Smooth muscle cell (in vitro differentiated cells): ENCODE measurements at regions not wholly inside any gene's neighbourhood (a gene's known extent, or its start where the extent isn't known, plus 50 kb on each side); places are given as distances from the start of the nearest gene placed in this dataset.
"Not testable (repeated sequence)": the region's sequence is repeated elsewhere in the genome, so short reads cannot be mapped to it uniquely, and the experiment has no call there.

Experiments
- DNase-seq: peaks from one replicate; lab custom pipeline; 2025; ENCODE audit not compliant: unreplicated experiment; lab: John Stamatoyannopoulos, UW
- H2AFZ ChIP-seq: fragments of 200-600 bp; sonication (generic); 2 replicates; pipeline ENCODE4 v1.6.0; 2016; ENCODE audit warnings: antibody characterized with exemption, low read depth, mild to moderate bottlenecking
- H3F3A ChIP-seq: fragments of 200-600 bp; sonication (generic); 2 replicates; pipeline ENCODE4 v1.6.0; 2017; ENCODE audit warnings: antibody characterized with exemption, low read depth
- H3K27ac ChIP-seq: fragments of 200-600 bp; sonication (generic); 2 replicates; pipeline ENCODE4 v1.5.1; 2016; ENCODE audit warnings: low read depth, mild to moderate bottlenecking
- H3K27me3 ChIP-seq: fragments of 200-600 bp; sonication (generic); 2 replicates; pipeline ENCODE4 v1.6.1; 2016; ENCODE audit warnings: low read depth, mild to moderate bottlenecking
- H3K36me3 ChIP-seq: fragments of 200-600 bp; sonication (generic); 2 replicates; pipeline ENCODE4 v1.5.1; 2016; ENCODE audit warnings: low read depth
- H3K4me1 ChIP-seq: fragments of 200-600 bp; sonication (generic); 2 replicates; pipeline ENCODE4 v1.5.1; 2016; ENCODE audit warnings: low read depth
- H3K4me2 ChIP-seq: fragments of 200-600 bp; sonication (generic); 2 replicates; pipeline ENCODE4 v1.6.0; 2016; ENCODE audit warnings: mild to moderate bottlenecking
- H3K4me3 ChIP-seq: fragments of 200-600 bp; sonication (generic); 2 replicates; pipeline ENCODE4 v1.5.1; 2016; ENCODE audit warnings: mild to moderate bottlenecking
- H3K79me2 ChIP-seq: fragments of 200-600 bp; sonication (generic); 2 replicates; pipeline ENCODE4 v1.6.0; 2016; ENCODE audit warnings: low read depth, mild to moderate bottlenecking
- H3K9ac ChIP-seq: fragments of 200-600 bp; sonication (generic); 2 replicates; pipeline ENCODE4 v1.6.0; 2016; ENCODE audit warnings: low read depth
- H3K9me3 ChIP-seq: fragments of 200-600 bp; sonication (generic); replicated peaks from 2 replicates; pipeline ENCODE4 v1.5.1; 2016; ENCODE audit warnings: low read depth
- H4K20me1 ChIP-seq: fragments of 200-600 bp; sonication (generic); 2 replicates; pipeline ENCODE4 v1.6.0; 2016; ENCODE audit warnings: low read depth
- WGBS: methylation state at CpG from one replicate; pipeline ENCODE4 v1.1.7; 2016; ENCODE audit warnings: low lambda C conversion rate; 5-methylcytosine and 5-hydroxymethylcytosine counted together
- TF ChIP-seq, protein P1 (sequence below): fragments of 200-600 bp; sonication (generic); IDR thresholded peaks from 2 replicates; pipeline ENCODE4 v1.5.1; 2017; ENCODE audit warnings: borderline replicate concordance, mild to moderate bottlenecking, antibody characterized with exemption; ENCODE audit not compliant: insufficient read depth, poor library complexity, severe bottlenecking

DNA sequence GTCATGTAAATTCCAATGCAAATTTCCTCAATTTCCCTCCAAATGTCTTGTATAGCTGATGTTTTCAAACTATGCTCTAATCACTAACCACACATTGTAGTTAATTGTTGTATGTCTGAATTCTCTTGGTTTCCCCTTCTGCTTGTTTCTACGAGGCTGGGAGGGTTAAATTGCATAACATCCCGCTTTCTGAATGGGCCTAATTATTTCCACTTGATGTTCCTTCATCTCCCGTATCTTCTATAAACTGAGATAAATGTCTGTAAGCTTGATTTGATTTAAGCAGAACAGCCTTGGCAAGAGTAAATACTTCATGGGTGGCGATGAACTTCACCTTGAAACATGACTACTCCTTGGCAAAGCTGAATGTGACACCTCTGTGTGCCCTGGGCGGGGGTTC, 72.2 kb downstream of the SERINC2 start:
- no peaks in the 10 kb centered on the region for H3K4me1 ChIP-seq
- DNase-seq: no peak
- no peaks in the 10 kb centered on the region for H3K27me3 ChIP-seq
- H3K4me3 ChIP-seq: no peak overlapping the region
- 72% methylated on average over 5 of the region's 5 CpGs for WGBS
- TF ChIP-seq, protein P1, sequence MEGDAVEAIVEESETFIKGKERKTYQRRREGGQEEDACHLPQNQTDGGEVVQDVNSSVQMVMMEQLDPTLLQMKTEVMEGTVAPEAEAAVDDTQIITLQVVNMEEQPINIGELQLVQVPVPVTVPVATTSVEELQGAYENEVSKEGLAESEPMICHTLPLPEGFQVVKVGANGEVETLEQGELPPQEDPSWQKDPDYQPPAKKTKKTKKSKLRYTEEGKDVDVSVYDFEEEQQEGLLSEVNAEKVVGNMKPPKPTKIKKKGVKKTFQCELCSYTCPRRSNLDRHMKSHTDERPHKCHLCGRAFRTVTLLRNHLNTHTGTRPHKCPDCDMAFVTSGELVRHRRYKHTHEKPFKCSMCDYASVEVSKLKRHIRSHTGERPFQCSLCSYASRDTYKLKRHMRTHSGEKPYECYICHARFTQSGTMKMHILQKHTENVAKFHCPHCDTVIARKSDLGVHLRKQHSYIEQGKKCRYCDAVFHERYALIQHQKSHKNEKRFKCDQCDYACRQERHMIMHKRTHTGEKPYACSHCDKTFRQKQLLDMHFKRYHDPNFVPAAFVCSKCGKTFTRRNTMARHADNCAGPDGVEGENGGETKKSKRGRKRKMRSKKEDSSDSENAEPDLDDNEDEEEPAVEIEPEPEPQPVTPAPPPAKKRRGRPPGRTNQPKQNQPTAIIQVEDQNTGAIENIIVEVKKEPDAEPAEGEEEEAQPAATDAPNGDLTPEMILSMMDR: no peak
- no peak overlapping the region for H3K9ac ChIP-seq
- H4K20me1 ChIP-seq: no peaks in the 10 kb centered on the region
- no peaks in the 10 kb centered on the region for H3K9me3 ChIP-seq
- no peaks in the 10 kb centered on the region for H3K79me2 ChIP-seq
- H3K36me3 ChIP-seq: no peaks in the 10 kb centered on the region
- H3K27ac ChIP-seq: no peak overlapping the region
- H3F3A ChIP-seq: no peaks in the 10 kb centered on the region
- H2AFZ ChIP-seq: no peak overlapping the region
- no peak overlapping the region for H3K4me2 ChIP-seq

DNA sequence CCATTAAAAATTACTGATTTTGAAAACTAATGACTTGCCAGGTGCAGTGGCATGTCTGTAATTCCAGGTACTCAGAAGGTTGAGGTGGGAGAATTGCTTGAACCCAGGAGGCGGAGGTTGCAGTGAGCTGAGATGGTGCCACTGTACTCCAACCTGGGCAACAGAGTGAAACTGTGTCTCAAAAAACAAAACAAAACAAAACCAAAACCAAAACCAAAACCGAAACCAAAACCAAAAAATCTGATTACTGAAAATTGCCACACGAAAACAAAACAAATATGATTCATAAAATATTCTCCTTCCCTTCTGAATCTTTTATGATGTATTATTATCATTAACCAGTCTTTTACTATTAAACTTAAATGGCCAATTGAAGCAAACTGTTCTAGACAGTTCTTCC, 74.1 kb downstream of the SERINC2 start:
- Histone ChIP-seq H3K9ac (no peak overlapping the region), H4K20me1 (no peaks in the 10 kb centered on the region), H3K4me1 (no peaks in the 10 kb centered on the region), H3K79me2 (no peaks in the 10 kb centered on the region), H3F3A (no peaks in the 10 kb centered on the region), H2AFZ (no peak overlapping the region), H3K4me2 (no peak overlapping the region), H3K9me3 (no peaks in the 10 kb centered on the region), H3K36me3 (no peaks in the 10 kb centered on the region), H3K4me3 (no peak overlapping the region), H3K27ac (no peak overlapping the region), H3K27me3 (no peaks in the 10 kb centered on the region)
- no peak for DNase-seq
- TF ChIP-seq, protein P1: no peak
- 100% methylated on average over 3 of the region's 3 CpGs for WGBS

DNA sequence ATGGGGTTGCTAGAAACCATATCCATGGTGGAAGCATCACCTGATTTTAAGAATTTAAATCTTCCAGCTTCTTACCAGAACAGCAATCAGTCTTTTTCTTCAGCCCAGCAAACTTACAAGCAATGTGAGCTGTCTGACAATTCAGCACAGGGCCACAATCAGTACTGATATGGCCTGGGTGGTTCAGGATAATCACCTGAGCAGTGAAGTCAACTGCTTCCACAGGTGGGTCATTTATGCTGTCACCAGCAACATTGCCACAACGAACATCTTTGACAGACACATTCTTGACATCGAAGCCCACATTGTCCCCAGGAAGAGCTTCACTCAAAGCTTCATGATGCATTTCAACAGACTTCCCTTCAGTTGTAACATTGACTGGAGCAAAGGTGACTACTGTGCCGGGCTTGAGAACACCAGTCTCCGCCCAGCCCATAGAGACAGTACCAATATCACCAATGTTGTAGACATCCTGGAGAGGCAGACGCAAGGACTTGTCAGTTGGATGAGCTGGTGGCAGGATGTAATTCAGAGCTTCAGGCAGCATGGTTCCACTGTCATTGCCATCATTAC, 74.8 kb downstream of the SERINC2 start:
- Histone ChIP-seq H3K4me1 (no peaks in the 10 kb centered on the region), H3K36me3 (no peaks in the 10 kb centered on the region), H2AFZ (no peak overlapping the region), H3F3A (no peaks in the 10 kb centered on the region), H3K79me2 (no peaks in the 10 kb centered on the region), H3K4me3 (no peak overlapping the region), H3K4me2 (no peak overlapping the region), H3K27me3 (no peaks in the 10 kb centered on the region), H3K9ac (no peak overlapping the region), H4K20me1 (no peaks in the 10 kb centered on the region), H3K27ac (no peak overlapping the region), H3K9me3 (no peaks in the 10 kb centered on the region)
- TF ChIP-seq, protein P1: no peak
- 95% methylated on average over 5 of the region's 5 CpGs for WGBS
- no peak for DNase-seq

DNA sequence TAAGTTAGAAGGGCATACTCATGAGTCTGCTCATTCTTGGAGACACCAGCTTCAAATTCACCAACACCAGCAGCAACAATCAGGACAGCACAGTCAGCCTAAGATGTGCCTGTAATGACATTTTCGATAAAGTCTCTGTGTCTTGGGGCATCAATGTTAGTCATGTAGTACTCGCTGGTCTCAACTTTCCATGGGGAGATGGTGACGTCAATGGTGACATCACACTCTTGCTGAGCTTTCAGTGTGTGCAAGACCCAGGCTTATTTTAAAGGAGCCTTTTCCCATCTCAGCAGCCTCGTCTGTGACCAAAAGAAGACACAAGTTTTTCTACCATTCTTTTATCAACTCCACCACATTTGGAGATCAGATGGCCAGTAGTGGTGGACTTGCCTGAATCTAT, 75.5 kb downstream of the SERINC2 start:
- Histone ChIP-seq H4K20me1 (no peaks in the 10 kb centered on the region), H3F3A (no peaks in the 10 kb centered on the region), H3K27ac (no peak overlapping the region), H2AFZ (no peak overlapping the region), H3K4me1 (no peaks in the 10 kb centered on the region), H3K4me3 (no peak overlapping the region), H3K79me2 (no peaks in the 10 kb centered on the region), H3K27me3 (no peaks in the 10 kb centered on the region), H3K4me2 (no peak overlapping the region), H3K36me3 (no peaks in the 10 kb centered on the region), H3K9ac (no peak overlapping the region), H3K9me3 (no peaks in the 10 kb centered on the region)
- 92% methylated on average over 4 of the region's 4 CpGs for WGBS
- TF ChIP-seq, protein P1: no peak
- no peak for DNase-seq

DNA sequence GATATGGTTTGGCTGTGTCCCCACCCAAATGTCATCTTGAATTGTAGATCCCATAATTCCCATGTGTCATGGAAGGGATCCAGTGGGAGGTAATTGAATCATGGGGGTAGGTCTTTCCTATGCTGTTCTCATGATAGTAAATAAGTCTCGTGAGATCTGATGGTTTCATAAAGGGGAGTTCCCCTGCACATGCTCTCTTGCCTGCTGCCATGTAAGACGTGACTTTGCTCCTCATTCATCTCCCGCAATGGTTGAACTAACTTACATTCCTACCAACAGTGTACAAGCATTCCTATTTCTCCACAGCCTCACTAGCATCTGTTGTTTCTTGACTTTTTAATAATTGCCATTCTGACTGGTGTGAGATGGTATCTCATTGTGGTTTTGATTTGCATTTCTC, 76.6 kb downstream of the SERINC2 start:
- not testable (repeated sequence) for H3K27ac ChIP-seq, H3K36me3 ChIP-seq, H3K4me1 ChIP-seq, H3F3A ChIP-seq, DNase-seq, H3K4me2 ChIP-seq, H3K9me3 ChIP-seq, H3K9ac ChIP-seq, H3K4me3 ChIP-seq, H3K79me2 ChIP-seq, H3K27me3 ChIP-seq, H4K20me1 ChIP-seq, H2AFZ ChIP-seq
- 83% methylated on average over 3 of the region's 3 CpGs for WGBS

DNA sequence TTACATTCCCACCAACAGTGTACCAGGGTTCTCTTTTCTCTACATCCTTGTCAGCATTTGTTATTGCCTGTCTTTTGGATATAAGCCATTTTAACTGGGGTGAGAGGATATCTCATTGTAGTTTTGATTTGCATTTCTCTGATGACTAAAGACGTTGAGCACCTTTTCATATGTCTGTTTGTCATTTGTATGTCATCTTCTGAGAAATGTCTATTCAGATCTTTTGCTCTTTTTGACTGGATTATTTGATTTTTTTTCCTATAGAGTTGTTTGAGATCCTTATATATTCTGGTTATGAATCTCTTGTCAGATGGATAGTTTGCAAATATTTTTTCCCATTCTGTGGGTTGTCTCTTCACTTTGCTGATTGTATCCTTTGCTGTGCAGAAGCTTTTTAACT, 77.6 kb downstream of the SERINC2 start:
- not testable (repeated sequence) for H2AFZ ChIP-seq, H3K79me2 ChIP-seq, H3K4me3 ChIP-seq, H3K36me3 ChIP-seq, H3F3A ChIP-seq, H3K27ac ChIP-seq, H3K4me2 ChIP-seq, H4K20me1 ChIP-seq, H3K9ac ChIP-seq, H3K27me3 ChIP-seq, DNase-seq, H3K9me3 ChIP-seq, H3K4me1 ChIP-seq
- 67% methylated on average over 1 of the region's 1 CpG for WGBS
